BJ (cell line): ENCODE measurements at regions not wholly inside any gene's neighbourhood (a gene's known extent, or its start where the extent isn't known, plus 50 kb on each side); places are given as distances from the start of the nearest gene placed in this dataset.

Source experiments
- CTCF ChIA-PET: fragments of 350-600 bp; formaldehyde crosslinking; extraction: SDS; loops from one replicate; lab custom pipeline; 2021; ENCODE audit warnings: antibody characterized with exemption, inconsistent platforms; lab: Yijun Ruan, JAX
- POLR2A ChIA-PET: fragments of 300-600 bp; sonication (Branson Sonifier 250); formaldehyde crosslinking; extraction: SDS; loops from one replicate; lab custom pipeline; 2021; ENCODE audit warnings: antibody characterized with exemption; lab: Charles Lee
- DNase-seq: peaks from one replicate; pipeline ENCODE4 v3.0.0-alpha.2; 2011; ENCODE audit warnings: low read depth
- H3K27me3 ChIP-seq: 2 replicates; pipeline ENCODE4 v1.6.0; 2011; ENCODE audit warnings: low read length; ENCODE audit not compliant: control insufficient read depth, insufficient read depth
- H3K36me3 ChIP-seq: 2 replicates; pipeline ENCODE4 v1.5.1; 2011; ENCODE audit warnings: low read length; ENCODE audit not compliant: control insufficient read depth, insufficient read depth
- H3K4me3 ChIP-seq: 2 replicates; pipeline ENCODE4 v1.5.1; 2011; ENCODE audit warnings: low read depth, mild to moderate bottlenecking, control low read depth, low read length
- TF ChIP-seq, protein P1 (sequence below): IDR thresholded peaks from 2 replicates; pipeline ENCODE4 v1.5.1; 2011; ENCODE audit warnings: low read depth, mild to moderate bottlenecking, control low read depth, inconsistent platforms, low read length, moderate library complexity; ENCODE audit not compliant: insufficient read depth

DNA sequence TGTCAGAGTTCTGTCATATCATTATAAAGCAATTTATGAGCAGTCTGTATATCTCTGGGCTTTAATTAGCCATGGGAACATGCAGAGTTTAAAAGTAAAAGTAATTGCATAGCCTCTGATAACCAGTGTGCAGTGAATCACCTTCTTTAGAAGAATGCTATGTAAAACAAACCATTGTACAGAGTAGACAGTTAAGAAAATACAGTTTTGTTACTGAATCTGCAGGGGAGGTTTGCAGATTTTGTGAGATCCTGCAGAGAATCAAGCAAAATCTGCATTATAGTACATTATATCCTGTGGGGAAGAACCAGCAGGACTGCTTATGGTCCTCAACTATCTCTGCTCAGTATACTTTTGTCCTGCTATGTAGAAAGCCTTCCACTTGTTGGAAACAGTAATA is 396.2 kb upstream of the NAALADL2 start:
- Histone ChIP-seq H3K36me3 (no peaks in the 10 kb centered on the region), H3K27me3 (no peaks in the 10 kb centered on the region), H3K4me3 (no peak overlapping the region)
- ChIA-PET CTCF (no interaction called here), POLR2A (no interaction called here)
- no peak for DNase-seq
- TF ChIP-seq, protein P1, sequence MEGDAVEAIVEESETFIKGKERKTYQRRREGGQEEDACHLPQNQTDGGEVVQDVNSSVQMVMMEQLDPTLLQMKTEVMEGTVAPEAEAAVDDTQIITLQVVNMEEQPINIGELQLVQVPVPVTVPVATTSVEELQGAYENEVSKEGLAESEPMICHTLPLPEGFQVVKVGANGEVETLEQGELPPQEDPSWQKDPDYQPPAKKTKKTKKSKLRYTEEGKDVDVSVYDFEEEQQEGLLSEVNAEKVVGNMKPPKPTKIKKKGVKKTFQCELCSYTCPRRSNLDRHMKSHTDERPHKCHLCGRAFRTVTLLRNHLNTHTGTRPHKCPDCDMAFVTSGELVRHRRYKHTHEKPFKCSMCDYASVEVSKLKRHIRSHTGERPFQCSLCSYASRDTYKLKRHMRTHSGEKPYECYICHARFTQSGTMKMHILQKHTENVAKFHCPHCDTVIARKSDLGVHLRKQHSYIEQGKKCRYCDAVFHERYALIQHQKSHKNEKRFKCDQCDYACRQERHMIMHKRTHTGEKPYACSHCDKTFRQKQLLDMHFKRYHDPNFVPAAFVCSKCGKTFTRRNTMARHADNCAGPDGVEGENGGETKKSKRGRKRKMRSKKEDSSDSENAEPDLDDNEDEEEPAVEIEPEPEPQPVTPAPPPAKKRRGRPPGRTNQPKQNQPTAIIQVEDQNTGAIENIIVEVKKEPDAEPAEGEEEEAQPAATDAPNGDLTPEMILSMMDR, result no peak

DNA sequence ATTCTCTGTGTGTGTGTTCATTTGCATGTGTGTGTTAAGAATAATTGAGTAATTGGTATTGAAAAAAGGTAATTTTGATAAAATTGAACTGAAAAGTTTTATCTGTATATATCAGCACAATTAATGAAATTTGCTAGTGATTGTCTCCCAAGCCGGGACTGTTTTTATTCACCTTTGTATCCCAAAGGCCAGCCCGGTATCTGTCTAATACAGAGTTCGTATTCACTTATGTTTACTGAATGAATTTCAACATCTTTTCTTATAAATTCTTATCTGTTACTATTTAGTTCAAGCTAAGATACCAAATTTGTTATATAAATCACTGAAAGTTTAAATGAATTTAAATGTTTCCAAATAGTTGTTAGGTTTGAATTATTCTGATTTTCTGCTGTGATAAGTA is 394.0 kb upstream of the NAALADL2 start:
- Histone ChIP-seq H3K27me3 (no peaks in the 10 kb centered on the region), H3K4me3 (no peak overlapping the region), H3K36me3 (no peaks in the 10 kb centered on the region)
- TF ChIP-seq, protein P1, result no peak
- POLR2A ChIA-PET, result no interaction called here
- DNase-seq, result no peak
- CTCF ChIA-PET, result no interaction called here

DNA sequence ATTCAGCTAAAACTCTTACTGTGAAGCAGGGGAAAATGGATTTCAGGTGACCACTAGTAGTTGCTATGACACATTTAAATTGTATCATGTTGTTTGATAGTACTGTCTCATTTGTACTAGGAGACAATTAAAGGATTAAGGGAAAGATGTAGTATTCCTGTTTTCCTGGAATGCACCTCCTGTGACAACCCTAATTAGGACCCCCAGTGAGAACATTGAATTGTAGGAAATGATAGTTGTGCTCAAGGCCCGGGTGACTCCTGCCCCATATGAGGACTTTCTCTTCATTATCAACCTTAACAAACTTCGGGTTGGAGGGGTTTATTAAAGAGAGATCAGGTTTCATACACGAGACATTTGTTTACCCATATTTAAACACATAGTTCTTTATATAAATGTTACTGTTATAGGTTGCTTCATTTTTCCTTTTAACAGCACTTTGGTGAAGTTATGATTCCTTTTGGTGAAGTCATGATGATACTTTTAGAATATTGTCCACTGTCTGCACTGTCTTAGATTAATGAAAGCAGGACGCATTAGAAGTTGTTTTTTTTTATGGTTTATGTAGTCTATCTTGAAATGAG is 392.6 kb upstream of the NAALADL2 start:
- TF ChIP-seq, protein P1, result no peak
- POLR2A ChIA-PET, result no interaction called here

DNA sequence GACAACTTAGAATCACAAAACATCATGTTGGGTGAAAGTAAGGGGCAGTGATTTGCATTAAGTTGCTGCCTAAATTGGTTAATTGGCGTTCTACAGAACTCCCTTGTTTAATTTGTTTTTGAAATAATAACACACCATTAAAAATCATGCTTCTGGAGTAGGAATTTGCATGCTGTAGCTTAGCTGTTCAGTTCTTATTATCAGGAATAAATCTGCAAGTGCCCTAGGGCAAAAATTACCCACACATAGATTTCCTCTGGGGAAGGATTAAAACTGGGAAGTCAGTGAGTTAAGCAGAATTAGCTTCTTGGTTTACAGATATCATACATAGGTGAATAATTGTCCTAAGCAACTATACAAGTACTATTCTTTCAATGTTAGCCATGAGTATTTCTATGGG is 381.6 kb upstream of the NAALADL2 start:
- ChIA-PET CTCF (interaction anchor here (0.7 kb wide), 2 partner anchors 254 to 555 kb away, joined by 3 read pairs; no protein-coding TSS in a partner anchor), POLR2A (no interaction called here)
- Histone ChIP-seq H3K27me3 (no peaks in the 10 kb centered on the region), H3K4me3 (no peak overlapping the region), H3K36me3 (no peaks in the 10 kb centered on the region)
- no peak for DNase-seq
- TF ChIP-seq, protein P1, result no peak

More for the DNA sequence above, 392.6 kb upstream of the NAALADL2 start:
- Histone ChIP-seq H3K36me3 (no peaks in the 10 kb centered on the region), H3K27me3 (no peaks in the 10 kb centered on the region), H3K4me3 (no peak overlapping the region)
- no peak for DNase-seq
- CTCF ChIA-PET, result no interaction called here

DNA sequence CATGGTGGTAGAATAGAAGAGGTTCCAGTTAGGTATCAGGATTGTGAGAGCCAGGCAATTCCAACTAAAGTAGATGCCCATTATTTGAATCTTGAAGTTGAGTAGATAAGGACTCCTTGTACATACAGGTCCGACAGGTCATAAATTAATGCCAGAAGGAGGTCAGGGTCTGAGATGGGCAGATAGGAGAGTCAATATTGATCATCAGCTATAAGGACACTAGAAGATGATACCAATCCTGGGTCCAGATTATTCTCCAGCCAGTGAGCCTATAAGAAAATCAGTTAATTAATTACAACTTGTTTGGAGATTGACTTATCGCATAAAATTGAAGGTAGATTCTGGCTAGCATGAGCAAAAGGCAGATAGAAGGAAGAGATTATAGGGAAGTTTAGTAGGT is 378.4 kb upstream of the NAALADL2 start:
- no peak overlapping the region for H3K4me3 ChIP-seq
- DNase-seq, result no peak
- TF ChIP-seq, protein P1, result no peak
- POLR2A ChIA-PET, result no interaction called here
- CTCF ChIA-PET, result no interaction called here
- no peaks in the 10 kb centered on the region for H3K36me3 ChIP-seq
- no peaks in the 10 kb centered on the region for H3K27me3 ChIP-seq
